NCI-H446 treated with DMSO at 0.1 percent for 48 hours (cell line): ENCODE measurements at regions not wholly inside any gene's neighbourhood (a gene's known extent, or its start where the extent isn't known, plus 50 kb on each side); places are given as distances from the start of the nearest gene placed in this dataset.

ENCODE experiments used
- DNase-seq: peaks from one replicate; lab custom pipeline; 2025; lab: John Stamatoyannopoulos, UW

- DNase-seq: no peak
Observed at GRCh38 chr10:88168171-88169036, 305.0 kb downstream of the PTEN start.

- DNase-seq: no peak
Observed at GRCh38 chr10:88169037-88169319, 305.6 kb downstream of the PTEN start.

- no peak for DNase-seq
Observed at GRCh38 chr10:88170628-88171027, 307.2 kb downstream of the PTEN start.

- DNase-seq: no peak
Observed at GRCh38 chr10:88172159-88172558, 308.7 kb downstream of the PTEN start.

GRCh38 chr10:88174391-88174790 is 311.0 kb downstream of the PTEN start:
- no peak for DNase-seq

GRCh38 chr10:88178758-88179157 is 315.3 kb downstream of the PTEN start:
- no peak for DNase-seq

GRCh38 chr10:88179831-88180230 is 316.4 kb downstream of the PTEN start:
- DNase-seq: no peak

- DNase-seq: no peak
Observed at GRCh38 chr10:88181902-88182600, 318.6 kb downstream of the PTEN start.

- no peak for DNase-seq
Observed at GRCh38 chr10:88182601-88182930, 319.1 kb downstream of the PTEN start.

- DNase-seq: no peak
Observed at GRCh38 chr10:88184543-88185297, 321.3 kb downstream of the PTEN start.

- no peak for DNase-seq
Observed at GRCh38 chr10:88185830-88186229, 322.4 kb downstream of the PTEN start.

- no peak for DNase-seq
Observed at GRCh38 chr10:88186335-88186734, 322.9 kb downstream of the PTEN start.

GRCh38 chr10:88187472-88187871 is 324.0 kb downstream of the PTEN start:
- no peak for DNase-seq

- peak; percentile 31 for DNase-seq
Observed at GRCh38 chr10:88190123-88190522, 326.7 kb downstream of the PTEN start.

- peak; percentile 57 for DNase-seq
Observed at GRCh38 chr10:88190540-88191235, 327.3 kb downstream of the PTEN start.

- no peak for DNase-seq
Observed at GRCh38 chr10:88193018-88193417, 329.6 kb downstream of the PTEN start.

GRCh38 chr10:88194041-88194887 is 330.8 kb downstream of the PTEN start:
- DNase-seq: no peak

GRCh38 chr10:88194961-88195367 is 331.5 kb downstream of the PTEN start:
- no peak for DNase-seq

- DNase-seq: no peak
Observed at GRCh38 chr10:88195841-88196240, 332.4 kb downstream of the PTEN start.

- DNase-seq: no peak
Observed at GRCh38 chr10:88196291-88196690, 332.9 kb downstream of the PTEN start.

GRCh38 chr10:88198023-88198422 is 334.6 kb downstream of the PTEN start:
- no peak for DNase-seq
